A549 (cell line): ENCODE measurements at regions not wholly inside any gene's neighbourhood (a gene's known extent, or its start where the extent isn't known, plus 50 kb on each side); places are given as distances from the start of the nearest gene placed in this dataset.

Experiments
- CTCF ChIP-seq: fragments of >200 bp; sonication (Bioruptor Twin); formaldehyde crosslinking; IDR thresholded peaks from 3 replicates; pipeline ENCODE4 v1.5.1; 2016
- EP300 ChIP-seq, 2 experiments: fragments of >200 bp; sonication (Bioruptor Twin); formaldehyde crosslinking; IDR thresholded peaks; 2 replicates in 1 of 2; 3 replicates in 1 of 2; pipeline ENCODE4 v1.6.1; 2016 to 2017
- HDAC2 ChIP-seq: fragments of 200-600 bp; sonication (generic); IDR thresholded peaks from 2 replicates; pipeline ENCODE4 v1.6.1; 2016
- MAZ ChIP-seq: fragments of 150-350 bp; IDR thresholded peaks from 2 replicates; pipeline ENCODE4 v1.6.1; 2014; ENCODE audit warnings: antibody characterized with exemption, low read depth, low read length, borderline replicate concordance
- PHF8 ChIP-seq: fragments of 200-600 bp; sonication (generic); IDR thresholded peaks from 2 replicates; pipeline ENCODE4 v1.6.1; 2016; ENCODE audit warnings: low read depth, mild to moderate bottlenecking, antibody characterized with exemption, moderate library complexity, borderline replicate concordance
- RNF2 ChIP-seq: fragments of 200-600 bp; sonication (generic); IDR thresholded peaks from 2 replicates; pipeline ENCODE4 v1.6.1; 2016; ENCODE audit warnings: low read depth, mild to moderate bottlenecking, antibody characterized with exemption, moderate library complexity, borderline replicate concordance
- ZFP36 ChIP-seq: fragments of 450-650 bp; IDR thresholded peaks from 2 replicates; pipeline ENCODE4 v1.6.1; 2014; ENCODE audit warnings: borderline replicate concordance; ENCODE audit not compliant: partially characterized antibody
- TF ChIP-seq, protein P1 (sequence below): fragments of 200-600 bp; sonication (generic); IDR thresholded peaks from 2 replicates; pipeline ENCODE4 v1.6.1; 2016; ENCODE audit warnings: antibody characterized with exemption, mild to moderate bottlenecking, moderate library complexity

DNA sequence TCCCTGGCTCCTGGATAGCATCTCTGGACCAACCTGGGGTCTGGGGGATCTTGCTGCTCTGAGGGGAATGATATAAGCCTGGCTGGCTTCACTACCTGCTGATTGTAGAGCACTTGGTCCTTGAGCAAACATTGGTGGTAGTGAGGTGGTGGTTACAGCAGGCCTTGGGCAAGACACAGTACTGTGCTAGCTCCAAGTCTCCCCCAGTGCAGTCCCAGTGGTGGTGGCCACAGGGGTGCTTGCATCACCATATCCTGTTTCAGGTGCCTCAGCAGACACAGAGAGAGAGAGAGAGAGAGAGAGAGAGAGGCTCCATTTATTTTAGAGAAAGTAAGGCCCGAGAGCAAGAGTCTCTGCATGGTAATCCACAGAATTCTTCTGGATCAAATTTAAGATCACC is 186.3 kb downstream of the MYRFL start:
- TF ChIP-seq, protein P1, sequence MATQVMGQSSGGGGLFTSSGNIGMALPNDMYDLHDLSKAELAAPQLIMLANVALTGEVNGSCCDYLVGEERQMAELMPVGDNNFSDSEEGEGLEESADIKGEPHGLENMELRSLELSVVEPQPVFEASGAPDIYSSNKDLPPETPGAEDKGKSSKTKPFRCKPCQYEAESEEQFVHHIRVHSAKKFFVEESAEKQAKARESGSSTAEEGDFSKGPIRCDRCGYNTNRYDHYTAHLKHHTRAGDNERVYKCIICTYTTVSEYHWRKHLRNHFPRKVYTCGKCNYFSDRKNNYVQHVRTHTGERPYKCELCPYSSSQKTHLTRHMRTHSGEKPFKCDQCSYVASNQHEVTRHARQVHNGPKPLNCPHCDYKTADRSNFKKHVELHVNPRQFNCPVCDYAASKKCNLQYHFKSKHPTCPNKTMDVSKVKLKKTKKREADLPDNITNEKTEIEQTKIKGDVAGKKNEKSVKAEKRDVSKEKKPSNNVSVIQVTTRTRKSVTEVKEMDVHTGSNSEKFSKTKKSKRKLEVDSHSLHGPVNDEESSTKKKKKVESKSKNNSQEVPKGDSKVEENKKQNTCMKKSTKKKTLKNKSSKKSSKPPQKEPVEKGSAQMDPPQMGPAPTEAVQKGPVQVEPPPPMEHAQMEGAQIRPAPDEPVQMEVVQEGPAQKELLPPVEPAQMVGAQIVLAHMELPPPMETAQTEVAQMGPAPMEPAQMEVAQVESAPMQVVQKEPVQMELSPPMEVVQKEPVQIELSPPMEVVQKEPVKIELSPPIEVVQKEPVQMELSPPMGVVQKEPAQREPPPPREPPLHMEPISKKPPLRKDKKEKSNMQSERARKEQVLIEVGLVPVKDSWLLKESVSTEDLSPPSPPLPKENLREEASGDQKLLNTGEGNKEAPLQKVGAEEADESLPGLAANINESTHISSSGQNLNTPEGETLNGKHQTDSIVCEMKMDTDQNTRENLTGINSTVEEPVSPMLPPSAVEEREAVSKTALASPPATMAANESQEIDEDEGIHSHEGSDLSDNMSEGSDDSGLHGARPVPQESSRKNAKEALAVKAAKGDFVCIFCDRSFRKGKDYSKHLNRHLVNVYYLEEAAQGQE = no peak
- TF ChIP-seq CTCF (no peak), MAZ (no peak), ZFP36 (no peak), HDAC2 (no peak), EP300 (IDR thresholded peaks at IDR 0.05) (no peak), RNF2 (no peak), PHF8 (no peak)
